ENCODE measurements at regions not wholly inside any gene's neighbourhood (a gene's known extent, or its start where the extent isn't known, plus 50 kb on each side); places are given as distances from the start of the nearest gene placed in this dataset.

- no peak for DNase-seq
These were observed 157.4 kb downstream of the CAAP1 start for GRCh38 chr9:26735160-26735559.

GRCh38 chr9:26729187-26729586 lies 163.4 kb downstream of the CAAP1 start:
- DNase-seq = no peak

GRCh38 chr9:26727471-26727870 lies 165.1 kb downstream of the CAAP1 start:
- no peak for DNase-seq

- no peak for DNase-seq
These were observed 167.0 kb downstream of the CAAP1 start for GRCh38 chr9:26725573-26725972.

GRCh38 chr9:26723486-26723885 lies 169.1 kb downstream of the CAAP1 start:
- peak; percentile 51 for DNase-seq

GRCh38 chr9:26722755-26723154 lies 169.8 kb downstream of the CAAP1 start:
- no peak for DNase-seq

- DNase-seq = no peak
These were observed 182.6 kb downstream of the CAAP1 start for GRCh38 chr9:26710008-26710407.

GRCh38 chr9:26706223-26706622 lies 186.4 kb downstream of the CAAP1 start:
- DNase-seq = no peak

- DNase-seq = no peak
These were observed 197.3 kb downstream of the CAAP1 start for GRCh38 chr9:26695298-26695622.

GRCh38 chr9:26694381-26695297 lies 198.0 kb downstream of the CAAP1 start:
- DNase-seq = no peak

GRCh38 chr9:26689041-26689440 lies 203.6 kb downstream of the CAAP1 start:
- DNase-seq = no peak

GRCh38 chr9:26687421-26687820 lies 205.2 kb downstream of the CAAP1 start:
- DNase-seq = no peak

GRCh38 chr9:26685818-26686217 lies 206.8 kb downstream of the CAAP1 start:
- no peak for DNase-seq

GRCh38 chr9:26684029-26684428 lies 208.6 kb downstream of the CAAP1 start:
- no peak for DNase-seq

GRCh38 chr9:26682796-26683496 lies 209.7 kb downstream of the CAAP1 start:
- no peak for DNase-seq

GRCh38 chr9:26682041-26682440 lies 210.6 kb downstream of the CAAP1 start:
- no peak for DNase-seq

- no peak for DNase-seq
These were observed 214.5 kb downstream of the CAAP1 start for GRCh38 chr9:26677965-26678706.

GRCh38 chr9:26675035-26675434 lies 217.6 kb downstream of the CAAP1 start:
- DNase-seq = no peak

- DNase-seq = no peak
These were observed 219.3 kb downstream of the CAAP1 start for GRCh38 chr9:26673261-26673660.

GRCh38 chr9:26669701-26670670 lies 222.6 kb downstream of the CAAP1 start:
- no peak for DNase-seq

- no peak for DNase-seq
These were observed 224.7 kb downstream of the CAAP1 start for GRCh38 chr9:26667882-26668281.

GRCh38 chr9:26665666-26666065 lies 226.9 kb downstream of the CAAP1 start:
- no peak for DNase-seq

All from NCI-H748 treated with DMSO at 0.1 percent for 48 hours (cell line).